Keratinocyte (primary cell): ENCODE measurements at regions not wholly inside any gene's neighbourhood (a gene's known extent, or its start where the extent isn't known, plus 50 kb on each side); places are given as distances from the start of the nearest gene placed in this dataset.

Experiments used
- DNase-seq: peaks from one replicate; pipeline ENCODE4 v3.0.0-alpha.2; 2011; ENCODE audit warnings: low read depth, missing footprints, low spot score
- FAIRE-seq: peaks from 2 replicates; lab custom pipeline; 2011; peaks lifted over from hg19 to GRCh38; lab: Jason Lieb, UNC
- H2AFZ ChIP-seq: 2 replicates; pipeline ENCODE4 v1.6.0; 2012; ENCODE audit warnings: low read length, control low read depth, inconsistent platforms; ENCODE audit not compliant: control insufficient read depth
- H3K27ac ChIP-seq: 2 replicates; pipeline ENCODE4 v1.5.1; 2011; ENCODE audit warnings: low read length; ENCODE audit not compliant: control insufficient read depth, insufficient read depth
- H3K27me3 ChIP-seq: 3 replicates; pipeline ENCODE4 v1.6.0; 2011; ENCODE audit warnings: low read length; ENCODE audit not compliant: control insufficient read depth, insufficient read depth; ENCODE audit errors: extremely low read depth
- H3K36me3 ChIP-seq, 2 experiments: 2 replicates in 1 of 2; 3 replicates in 1 of 2; pipeline ENCODE4 v1.5.1; 2011; ENCODE audit warnings: low read length in 2 of 2, mild to moderate bottlenecking in 1 of 2; ENCODE audit not compliant: control insufficient read depth in 2 of 2, insufficient read depth in 2 of 2; ENCODE audit errors: extremely low read depth in 1 of 2
- H3K4me1 ChIP-seq: 3 replicates; pipeline ENCODE4 v1.5.1; 2011; ENCODE audit warnings: low read length; ENCODE audit not compliant: control insufficient read depth, insufficient read depth; ENCODE audit errors: extremely low read depth
- H3K4me2 ChIP-seq: 3 replicates; pipeline ENCODE4 v1.6.0; 2011; ENCODE audit warnings: low read depth, low read length; ENCODE audit not compliant: control insufficient read depth, insufficient read depth; ENCODE audit errors: extremely low read depth
- H3K4me3 ChIP-seq, 3 experiments: fragments of 200-600 bp in 1 of 3; sonication (generic) in 1 of 3; 2 replicates in 2 of 3; 3 replicates in 1 of 3; pipeline ENCODE4 v1.5.1; 2011 to 2016; ENCODE audit warnings: low read length in 3 of 3, mild to moderate bottlenecking in 3 of 3, control low read depth in 2 of 3, inconsistent platforms in 1 of 3, low read depth in 1 of 3, mixed read lengths in 1 of 3, mixed run types in 1 of 3, moderate library complexity in 1 of 3; ENCODE audit not compliant: control insufficient read depth in 2 of 3, insufficient read depth in 2 of 3; ENCODE audit errors: extremely low read depth in 1 of 3
- H3K79me2 ChIP-seq: 2 replicates; pipeline ENCODE4 v1.6.0; 2012; ENCODE audit warnings: low read length; ENCODE audit not compliant: control insufficient read depth, insufficient read depth
- H3K9ac ChIP-seq: 3 replicates; pipeline ENCODE4 v1.6.0; 2011; ENCODE audit warnings: low read length; ENCODE audit not compliant: control insufficient read depth, insufficient read depth; ENCODE audit errors: extremely low read depth
- H3K9me1 ChIP-seq: 3 replicates; pipeline ENCODE4 v1.6.0; 2011; ENCODE audit warnings: low read length; ENCODE audit not compliant: control insufficient read depth, insufficient read depth; ENCODE audit errors: extremely low read depth
- H3K9me3 ChIP-seq: 2 replicates; pipeline ENCODE4 v1.5.1; 2012; ENCODE audit warnings: low read depth, low read length; ENCODE audit not compliant: control insufficient read depth
- H4K20me1 ChIP-seq: 3 replicates; pipeline ENCODE4 v1.6.0; 2011; ENCODE audit warnings: low read length; ENCODE audit not compliant: control insufficient read depth, insufficient read depth; ENCODE audit errors: extremely low read depth
- EZH2 ChIP-seq: IDR thresholded peaks from one replicate; pipeline ENCODE4 v1.6.1; 2012; ENCODE audit warnings: inconsistent platforms, mild to moderate bottlenecking, low read length, moderate library complexity
- dilution Hi-C: fragments of 300-500 bp; cut with MboI; formaldehyde crosslinking; loops from one replicate; pipeline ENCODE4 v1.7.0; 2020; ENCODE audit warnings: low sequenced_read_pairs; ENCODE audit not compliant: extremely low pct_ligation_motif_present
- TF ChIP-seq, protein P1 (sequence below), 3 experiments: IDR thresholded peaks in 1 of 3; conservative IDR thresholded peaks in 1 of 3; optimal IDR thresholded peaks in 1 of 3; 2 replicates in 2 of 3; 3 replicates in 1 of 3; pipeline versions ENCODE3 to v1.5.1; 2011; ENCODE audit warnings: low read length in 3 of 3, mild to moderate bottlenecking in 3 of 3, moderate library complexity in 2 of 3, control low read depth in 1 of 3, inconsistent platforms in 1 of 3; ENCODE audit not compliant: insufficient read depth in 2 of 3; ENCODE audit errors: extremely low read depth in 1 of 3

DNA sequence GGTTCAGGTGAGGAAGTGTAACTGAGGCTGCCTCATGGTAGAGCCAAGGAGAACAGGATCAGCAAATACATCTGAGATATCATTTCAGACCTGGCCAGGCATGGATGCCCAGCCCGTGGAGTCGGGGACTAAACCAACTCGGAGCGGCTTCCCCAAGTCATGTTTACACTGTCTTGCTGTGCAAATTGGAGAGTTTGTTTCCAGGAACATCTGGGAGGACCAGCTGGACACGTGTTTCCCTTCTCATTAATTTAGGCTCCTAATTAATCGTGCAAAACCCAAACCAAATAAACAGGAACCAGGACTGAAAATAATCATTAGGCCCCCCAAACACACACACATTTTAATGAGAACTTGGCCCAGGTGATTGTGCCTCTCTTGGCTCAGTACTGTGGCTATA lies 70.9 kb upstream of the SALL1 start:
- no peak overlapping the region for H3K27ac ChIP-seq
- FAIRE-seq (no peak), DNase-seq (no peak)
- dilution Hi-C loops, result no loop called here
- no peak overlapping the region for H3K9ac ChIP-seq
- no peaks in the 10 kb centered on the region for H3K9me1 ChIP-seq
- no peaks in the 10 kb centered on the region for H3K27me3 ChIP-seq
- no peaks in the 10 kb centered on the region for H3K9me3 ChIP-seq
- H3K79me2 ChIP-seq, result no peaks in the 10 kb centered on the region
- no peak overlapping the region for H3K4me2 ChIP-seq
- no peak for TF ChIP-seq EZH2
- TF ChIP-seq, protein P1, sequence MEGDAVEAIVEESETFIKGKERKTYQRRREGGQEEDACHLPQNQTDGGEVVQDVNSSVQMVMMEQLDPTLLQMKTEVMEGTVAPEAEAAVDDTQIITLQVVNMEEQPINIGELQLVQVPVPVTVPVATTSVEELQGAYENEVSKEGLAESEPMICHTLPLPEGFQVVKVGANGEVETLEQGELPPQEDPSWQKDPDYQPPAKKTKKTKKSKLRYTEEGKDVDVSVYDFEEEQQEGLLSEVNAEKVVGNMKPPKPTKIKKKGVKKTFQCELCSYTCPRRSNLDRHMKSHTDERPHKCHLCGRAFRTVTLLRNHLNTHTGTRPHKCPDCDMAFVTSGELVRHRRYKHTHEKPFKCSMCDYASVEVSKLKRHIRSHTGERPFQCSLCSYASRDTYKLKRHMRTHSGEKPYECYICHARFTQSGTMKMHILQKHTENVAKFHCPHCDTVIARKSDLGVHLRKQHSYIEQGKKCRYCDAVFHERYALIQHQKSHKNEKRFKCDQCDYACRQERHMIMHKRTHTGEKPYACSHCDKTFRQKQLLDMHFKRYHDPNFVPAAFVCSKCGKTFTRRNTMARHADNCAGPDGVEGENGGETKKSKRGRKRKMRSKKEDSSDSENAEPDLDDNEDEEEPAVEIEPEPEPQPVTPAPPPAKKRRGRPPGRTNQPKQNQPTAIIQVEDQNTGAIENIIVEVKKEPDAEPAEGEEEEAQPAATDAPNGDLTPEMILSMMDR (optimal IDR thresholded peaks at IDR 0.05 in 1 of 3, IDR thresholded peaks at IDR 0.05 in 1 of 3, conservative IDR thresholded peaks at IDR 0.05 in 1 of 3; ENCODE audit: extremely low read depth in 1 of 3, insufficient read depth in 2 of 3, low read length in 3 of 3), result no peak
- no peak overlapping the region for H3K4me3 ChIP-seq
- H3K4me1 ChIP-seq, result no peaks in the 10 kb centered on the region
- H2AFZ ChIP-seq, result no peak overlapping the region
- no peaks in the 10 kb centered on the region for H3K36me3 ChIP-seq
- no peaks in the 10 kb centered on the region for H4K20me1 ChIP-seq

DNA sequence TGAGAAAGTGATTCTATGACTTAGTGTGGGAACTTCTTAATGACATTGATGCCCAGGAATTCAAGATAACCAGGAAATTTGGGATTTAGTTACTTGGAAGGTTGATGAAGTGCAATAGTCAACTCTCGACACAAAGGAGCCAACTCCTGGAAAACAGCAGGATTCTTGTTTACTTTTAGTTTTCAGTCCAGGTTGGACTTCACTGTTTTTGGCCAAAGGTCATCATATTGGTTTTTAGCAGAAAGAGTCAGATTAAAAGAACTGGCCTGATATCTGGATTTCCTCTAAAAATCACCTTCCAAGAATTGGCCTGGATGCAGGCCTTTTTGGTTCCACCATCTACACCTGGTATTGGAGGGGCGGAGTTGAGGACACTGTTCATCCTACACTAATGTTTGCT lies 60.1 kb upstream of the SALL1 start:
- dilution Hi-C loops, result no loop called here
- Histone ChIP-seq H3K36me3 (no peaks in the 10 kb centered on the region), H2AFZ (no peak overlapping the region), H3K4me1 (no peaks in the 10 kb centered on the region), H3K9me3 (no peaks in the 10 kb centered on the region), H3K4me3 (no peak overlapping the region), H3K79me2 (no peaks in the 10 kb centered on the region), H3K9me1 (no peaks in the 10 kb centered on the region), H3K9ac (no peak overlapping the region), H3K27ac (no peak overlapping the region), H3K27me3 (no peaks in the 10 kb centered on the region), H3K4me2 (no peak overlapping the region), H4K20me1 (no peaks in the 10 kb centered on the region)
- TF ChIP-seq, protein P1 (optimal IDR thresholded peaks at IDR 0.05 in 1 of 3, IDR thresholded peaks at IDR 0.05 in 1 of 3, conservative IDR thresholded peaks at IDR 0.05 in 1 of 3; ENCODE audit: extremely low read depth in 1 of 3, insufficient read depth in 2 of 3, low read length in 3 of 3), result no peak
- no peak for TF ChIP-seq EZH2
- FAIRE-seq (no peak), DNase-seq (no peak)
